Tibial artery (tissue), 4 donors: ENCODE measurements at regions not wholly inside any gene's neighbourhood (a gene's known extent, or its start where the extent isn't known, plus 50 kb on each side); places are given as distances from the start of the nearest gene placed in this dataset.

Experiments
- DNase-seq, 2 donors: peaks; one replicate each; pipeline ENCODE4 v3.0.0-alpha.2; 2019
- H3K27ac ChIP-seq, 2 donors: fragments of 200-600 bp; sonication (generic) in 1 of 2; 1 replicate in 1 of 2; 2 replicates in 1 of 2; pipeline ENCODE4 v1.5.1; 2018 to 2019; ENCODE audit warnings: mild to moderate bottlenecking in 1 of 2
- H3K27me3 ChIP-seq, 2 donors: fragments of 200-600 bp; sonication (generic) in 1 of 2; one replicate each; pipeline versions ENCODE4 v1.5.1 to v1.6.0; 2016 to 2019
- H3K36me3 ChIP-seq, 3 donors: fragments of 200-600 bp; sonication (generic) in 2 of 3; one replicate each; pipeline ENCODE4 v1.5.1; 2016 to 2019; ENCODE audit warnings: mild to moderate bottlenecking in 2 of 3
- H3K4me1 ChIP-seq, 4 donors: fragments of 200-600 bp; sonication (generic) in 2 of 4; 1 replicate in 3 of 4; 2 replicates in 1 of 4; pipeline ENCODE4 v1.5.1; 2016 to 2019
- H3K4me3 ChIP-seq, 2 donors: fragments of 200-600 bp; sonication (generic) in 1 of 2; 1 replicate in 1 of 2; 2 replicates in 1 of 2; pipeline ENCODE4 v1.5.1; 2018 to 2019; ENCODE audit warnings: mild to moderate bottlenecking in 2 of 2
- H3K9me3 ChIP-seq, 3 donors: fragments of 200-600 bp; sonication (generic) in 1 of 3; one replicate each; pipeline ENCODE4 v1.5.1; 2016 to 2019
- intact Hi-C: fragments of 100-400 bp; cut with DNase I; formaldehyde crosslinking; loops from one replicate; pipeline ENCODE4 v1.15.0; 2023; ENCODE audit warnings: low total_unique reads
- TF ChIP-seq, protein P1 (sequence below), 2 experiments: fragments of 200-600 bp in 1 of 2; fragments of 450-650 bp in 1 of 2; IDR thresholded peaks; one replicate each; pipeline ENCODE4 v1.5.1; 2017 to 2019; ENCODE audit warnings: antibody characterized with exemption in 2 of 2, mild to moderate bottlenecking in 1 of 2, moderate library complexity in 1 of 2

DNA sequence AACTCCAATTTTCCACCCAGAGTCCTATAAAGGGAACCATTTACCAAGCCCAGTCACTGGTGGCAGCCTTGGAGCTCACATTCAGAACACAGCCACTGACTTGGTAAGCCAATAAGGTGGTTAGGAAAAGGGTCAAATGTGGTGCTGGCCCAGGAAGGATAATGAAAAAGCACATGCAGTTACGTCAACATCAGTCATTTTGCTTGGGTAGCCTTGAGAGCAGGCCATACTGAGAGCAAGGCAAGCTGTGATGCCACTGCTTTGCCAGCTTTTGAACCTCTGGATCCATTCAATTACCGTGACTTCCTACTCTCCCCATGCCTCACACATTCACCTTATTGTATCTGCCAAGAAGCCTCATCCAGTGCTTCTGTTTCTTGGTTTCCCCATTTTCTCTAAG, 253.6 kb downstream of the OPA1 start:
- TF ChIP-seq, protein P1, sequence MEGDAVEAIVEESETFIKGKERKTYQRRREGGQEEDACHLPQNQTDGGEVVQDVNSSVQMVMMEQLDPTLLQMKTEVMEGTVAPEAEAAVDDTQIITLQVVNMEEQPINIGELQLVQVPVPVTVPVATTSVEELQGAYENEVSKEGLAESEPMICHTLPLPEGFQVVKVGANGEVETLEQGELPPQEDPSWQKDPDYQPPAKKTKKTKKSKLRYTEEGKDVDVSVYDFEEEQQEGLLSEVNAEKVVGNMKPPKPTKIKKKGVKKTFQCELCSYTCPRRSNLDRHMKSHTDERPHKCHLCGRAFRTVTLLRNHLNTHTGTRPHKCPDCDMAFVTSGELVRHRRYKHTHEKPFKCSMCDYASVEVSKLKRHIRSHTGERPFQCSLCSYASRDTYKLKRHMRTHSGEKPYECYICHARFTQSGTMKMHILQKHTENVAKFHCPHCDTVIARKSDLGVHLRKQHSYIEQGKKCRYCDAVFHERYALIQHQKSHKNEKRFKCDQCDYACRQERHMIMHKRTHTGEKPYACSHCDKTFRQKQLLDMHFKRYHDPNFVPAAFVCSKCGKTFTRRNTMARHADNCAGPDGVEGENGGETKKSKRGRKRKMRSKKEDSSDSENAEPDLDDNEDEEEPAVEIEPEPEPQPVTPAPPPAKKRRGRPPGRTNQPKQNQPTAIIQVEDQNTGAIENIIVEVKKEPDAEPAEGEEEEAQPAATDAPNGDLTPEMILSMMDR (IDR thresholded peaks at IDR 0.05), result no peak
- intact Hi-C loops, result no loop called here

GRCh38 chr3:193847402-193847801, 254.4 kb downstream of the OPA1 start:
- TF ChIP-seq, protein P1 (IDR thresholded peaks at IDR 0.05), result no peak

More for the DNA sequence above, 253.6 kb downstream of the OPA1 start:
- no peak overlapping the region for H3K4me3 ChIP-seq
- no peak for DNase-seq
- no peak overlapping the region for H3K27ac ChIP-seq
- H3K36me3 ChIP-seq, result no peaks in the 10 kb centered on the region
- peaks cover 0 to 6% of the 10 kb centered on the region in 2 donors for H3K27me3 ChIP-seq
- H3K9me3 ChIP-seq, result no peaks in the 10 kb centered on the region
- H3K4me1 ChIP-seq, result peaks cover 0 to 2% (median under 1%) of the 10 kb centered on the region in 4 donors

DNA sequence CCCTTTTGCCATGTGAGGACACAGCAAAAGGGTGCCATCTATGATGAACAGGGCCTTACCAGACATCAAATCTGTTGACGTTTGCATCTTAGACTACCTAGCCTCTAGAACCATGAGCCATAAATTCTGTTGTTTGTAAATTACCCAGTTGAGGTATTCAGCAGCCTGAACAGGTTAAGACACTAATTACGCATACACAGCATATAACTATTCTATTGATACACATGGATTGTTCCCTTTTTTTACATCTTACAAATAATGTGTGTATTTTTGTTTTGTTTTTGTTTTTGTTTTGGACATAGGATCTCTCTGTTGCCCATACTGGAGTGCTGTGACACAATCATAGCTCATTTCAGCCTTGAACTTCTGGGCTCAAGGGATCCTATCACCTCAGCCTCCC, 255.5 kb downstream of the OPA1 start:
- intact Hi-C loops, result no loop called here
- H3K4me3 ChIP-seq, result no peak overlapping the region

More at GRCh38 chr3:193847402-193847801, 254.4 kb downstream of the OPA1 start:
- intact Hi-C loops, result no loop called here
- H3K36me3 ChIP-seq, result no peaks in the 10 kb centered on the region
- H3K4me3 ChIP-seq, result no peak overlapping the region
- peaks cover 0 to 6% of the 10 kb centered on the region in 2 donors for H3K27me3 ChIP-seq
- peaks cover 0 to 10% (median 5%) of the 10 kb centered on the region in 4 donors for H3K4me1 ChIP-seq
- no peak for DNase-seq
- H3K9me3 ChIP-seq, result no peaks in the 10 kb centered on the region
- H3K27ac ChIP-seq, result no peak overlapping the region

DNA sequence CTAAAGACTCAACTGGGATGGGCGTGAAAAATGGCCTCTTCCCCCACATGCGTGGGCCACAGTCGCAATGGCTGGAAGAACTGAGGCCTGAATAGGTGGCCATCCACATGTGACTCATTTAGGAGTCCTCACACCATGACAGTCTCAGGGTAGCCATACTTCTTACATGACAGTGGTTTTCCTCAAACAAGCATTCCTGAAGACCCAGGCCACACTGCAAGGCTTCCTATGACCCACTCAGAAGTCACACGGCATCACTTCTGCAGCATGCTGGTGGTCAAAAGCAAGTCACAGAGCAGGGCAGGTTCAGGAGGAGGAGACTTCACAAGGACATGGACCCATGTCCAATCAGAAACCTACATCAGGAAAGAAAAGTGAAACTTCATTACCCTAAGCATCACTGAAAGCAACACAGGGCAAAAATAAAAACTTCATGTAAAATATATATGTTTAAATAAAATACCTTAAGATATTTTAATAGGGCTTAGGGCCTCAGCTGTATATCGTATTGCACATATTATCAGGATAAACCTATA, 257.1 kb downstream of the OPA1 start:
- TF ChIP-seq, protein P1 (IDR thresholded peaks at IDR 0.05), result no peak
- intact Hi-C loops, result no loop called here
- H3K27ac ChIP-seq, result no peak overlapping the region

More for the DNA sequence above, 255.5 kb downstream of the OPA1 start:
- no peaks in the 10 kb centered on the region for H3K36me3 ChIP-seq
- H3K27ac ChIP-seq, result no peak overlapping the region
- no peaks in the 10 kb centered on the region for H3K27me3 ChIP-seq
- TF ChIP-seq, protein P1 (IDR thresholded peaks at IDR 0.05), result no peak
- peaks cover 0 to 18% (median 12%) of the 10 kb centered on the region in 4 donors for H3K4me1 ChIP-seq
- DNase-seq, result no peak
- no peaks in the 10 kb centered on the region for H3K9me3 ChIP-seq

DNA sequence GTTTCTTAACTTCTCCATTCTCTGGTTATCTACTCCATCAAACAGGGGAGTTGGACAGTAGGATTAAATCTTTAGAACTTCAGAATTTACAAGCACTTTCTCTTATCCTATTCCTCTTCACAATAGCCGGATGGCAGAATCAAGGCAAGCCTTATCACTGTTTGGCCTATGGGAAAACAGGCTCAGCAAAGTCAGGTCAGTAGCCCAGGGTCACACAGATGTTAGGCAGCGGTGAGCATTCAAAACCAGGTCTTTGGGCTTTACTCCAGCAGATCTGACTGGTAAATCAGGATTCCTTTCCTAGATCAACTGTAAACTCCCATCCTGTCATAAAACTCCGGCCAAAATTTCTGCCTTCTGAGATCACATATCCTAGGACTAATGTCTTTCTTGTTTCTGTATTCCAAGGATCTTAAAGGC, 258.4 kb downstream of the OPA1 start:
- Histone ChIP-seq H3K36me3 (no peaks in the 10 kb centered on the region), H3K27ac (peak overlapping the region in 1 of 2 donors; percentile 52), H3K4me1 (peaks cover 0 to 18% (median 13%) of the 10 kb centered on the region in 4 donors), H3K9me3 (no peaks in the 10 kb centered on the region), H3K27me3 (no peaks in the 10 kb centered on the region), H3K4me3 (no peak overlapping the region)
- DNase-seq, result no peak
- intact Hi-C loops, result no loop called here
- TF ChIP-seq, protein P1 (IDR thresholded peaks at IDR 0.05), result no peak

More for the DNA sequence above, 257.1 kb downstream of the OPA1 start:
- Histone ChIP-seq H3K27me3 (no peaks in the 10 kb centered on the region), H3K36me3 (no peaks in the 10 kb centered on the region), H3K4me3 (no peak overlapping the region), H3K4me1 (peaks cover 0 to 18% (median 13%) of the 10 kb centered on the region in 4 donors), H3K9me3 (no peaks in the 10 kb centered on the region)
- no peak for DNase-seq
